HL-60/S4 treated with phorbol 12-myristate 13-acetate at 8.2 ng/mL for 4 days and 3 days (cell line): ENCODE measurements at regions not wholly inside any gene's neighbourhood (a gene's known extent, or its start where the extent isn't known, plus 50 kb on each side); places are given as distances from the start of the nearest gene placed in this dataset.

Experiments
- in situ Hi-C: fragments of 300-500 bp; cut with MboI; formaldehyde crosslinking; loops from 2 replicates; pipeline ENCODE4 v1.15.0; 2022; ENCODE audit warnings: low sequenced_read_pairs

DNA sequence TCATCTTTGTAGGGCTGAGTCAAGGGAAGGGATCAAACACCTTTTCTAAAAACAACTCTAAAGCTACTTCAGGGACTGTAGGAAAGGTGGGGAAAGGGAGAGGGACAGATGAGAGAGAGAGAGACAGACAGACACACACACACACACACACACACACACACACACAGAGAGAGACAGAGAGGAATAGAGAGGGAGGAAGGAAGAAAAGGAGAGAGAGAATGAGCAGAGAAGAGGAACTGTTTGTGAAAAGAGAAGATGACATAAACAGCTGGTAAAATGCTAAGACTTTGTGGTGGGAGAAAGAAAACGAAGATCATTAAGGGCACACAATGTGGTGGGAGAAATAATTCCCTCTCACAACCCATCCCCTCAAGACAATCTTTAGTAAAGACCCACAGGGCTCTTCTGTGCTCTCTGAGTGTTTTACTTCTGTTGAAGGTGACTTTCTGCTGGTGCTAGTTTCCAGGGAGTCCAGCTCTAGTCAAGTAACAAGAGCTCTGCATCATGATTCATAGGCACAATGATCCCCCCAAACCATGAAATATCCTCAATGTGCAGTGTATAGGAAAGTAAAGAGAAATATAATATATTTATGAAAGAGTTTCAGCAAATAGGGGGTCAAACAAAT lies 77.2 kb upstream of the STK17B start:
- in situ Hi-C loops: no loop called here

DNA sequence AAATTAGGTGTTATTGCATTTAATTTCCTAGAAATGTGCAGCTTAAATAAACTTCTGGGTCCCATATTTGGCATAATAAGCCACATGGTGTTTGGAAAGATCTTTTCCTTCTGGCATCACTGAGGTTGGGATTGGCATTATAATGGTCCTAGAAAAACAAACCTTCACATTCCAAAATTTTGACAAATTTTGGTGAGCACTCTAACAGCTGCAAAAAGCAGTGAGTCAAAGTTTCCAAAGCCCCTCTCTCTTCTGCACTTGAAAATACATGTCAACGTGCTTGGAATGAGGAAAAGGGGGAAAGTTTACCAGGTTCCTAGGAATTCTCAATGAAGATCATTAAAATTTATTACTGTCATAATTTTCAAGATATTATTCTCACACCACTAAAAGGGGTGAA lies 77.8 kb upstream of the STK17B start:
- in situ Hi-C loops: no loop called here

DNA sequence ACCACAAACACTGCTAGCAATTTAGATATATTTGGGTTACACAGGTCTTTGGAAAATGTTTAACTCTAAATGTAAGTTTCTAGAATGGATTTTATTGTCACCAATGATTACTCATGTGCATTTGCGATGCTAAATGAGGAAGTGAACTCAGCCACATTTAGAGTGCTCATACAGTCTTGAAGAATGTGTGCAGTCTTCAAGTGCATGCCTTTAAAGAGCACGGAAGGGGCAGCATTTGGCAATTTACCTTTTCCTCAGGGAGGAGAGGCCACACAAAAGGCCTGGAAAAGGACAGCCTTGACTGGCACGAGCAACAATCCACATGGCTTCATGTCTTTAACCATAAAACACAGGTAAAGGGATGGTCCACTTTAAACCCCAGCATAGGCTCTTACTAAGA lies 78.5 kb upstream of the STK17B start:
- in situ Hi-C loops: loop anchor here (25.0 kb wide), 1 partner anchor 88 kb away; the partner anchor contains the start of gene STK17B

DNA sequence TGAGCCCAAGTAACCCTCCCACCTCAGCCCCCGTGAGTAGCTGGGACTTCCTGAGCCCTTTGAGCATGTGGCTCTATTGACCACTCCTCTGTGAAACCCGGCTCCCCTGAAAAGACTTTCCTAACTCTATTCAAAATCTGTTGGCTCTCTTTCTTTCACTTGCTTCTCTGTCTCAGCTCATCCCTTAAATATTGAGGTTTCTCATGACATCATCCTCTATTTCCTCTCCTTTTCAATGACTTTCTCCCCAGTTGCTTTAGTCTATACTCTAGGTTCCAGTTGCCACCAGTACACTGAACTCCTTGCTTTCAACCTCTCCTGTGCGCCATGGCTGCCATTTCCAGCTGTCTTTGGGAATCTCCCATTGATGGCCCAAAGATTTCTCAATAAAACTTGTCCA lies 79.8 kb upstream of the STK17B start:
- in situ Hi-C loops: loop anchor here (25.0 kb wide), 1 partner anchor 89 kb away; the partner anchor contains the start of gene STK17B

DNA sequence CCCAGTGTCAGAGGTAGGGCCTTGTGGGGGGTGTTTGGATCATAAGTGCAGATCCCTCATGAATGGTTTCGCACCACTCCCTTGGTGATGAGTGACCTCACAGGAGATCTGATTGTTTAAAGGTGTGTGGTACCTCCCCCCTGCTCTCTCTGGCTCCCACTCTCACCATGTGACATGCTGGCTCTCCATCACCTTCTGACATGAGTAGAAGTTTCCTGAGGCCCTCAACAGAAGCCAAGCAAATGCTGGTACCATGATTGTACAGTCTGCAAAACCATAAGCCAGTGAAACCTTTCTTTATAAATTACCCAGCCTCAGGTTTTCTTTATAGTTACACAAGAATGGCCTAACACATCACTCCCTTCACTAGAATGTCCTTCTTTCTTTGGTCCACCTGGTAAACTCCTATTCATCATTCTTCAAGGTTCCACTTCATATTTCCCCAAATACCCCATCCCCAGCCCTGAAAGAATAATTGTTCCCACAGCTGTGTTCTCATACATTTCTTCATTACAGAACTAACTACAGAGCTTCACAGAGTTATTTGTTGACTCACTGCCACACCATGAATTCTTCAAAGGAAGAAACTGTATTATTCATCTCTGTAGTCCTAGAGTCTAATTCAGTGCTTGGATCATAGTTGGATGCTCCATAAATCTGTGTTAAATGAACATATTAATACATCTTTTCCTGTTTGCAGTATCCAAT lies 81.2 kb upstream of the STK17B start:
- in situ Hi-C loops: loop anchor here (25.0 kb wide), 1 partner anchor 90 kb away; the partner anchor contains the start of gene STK17B

DNA sequence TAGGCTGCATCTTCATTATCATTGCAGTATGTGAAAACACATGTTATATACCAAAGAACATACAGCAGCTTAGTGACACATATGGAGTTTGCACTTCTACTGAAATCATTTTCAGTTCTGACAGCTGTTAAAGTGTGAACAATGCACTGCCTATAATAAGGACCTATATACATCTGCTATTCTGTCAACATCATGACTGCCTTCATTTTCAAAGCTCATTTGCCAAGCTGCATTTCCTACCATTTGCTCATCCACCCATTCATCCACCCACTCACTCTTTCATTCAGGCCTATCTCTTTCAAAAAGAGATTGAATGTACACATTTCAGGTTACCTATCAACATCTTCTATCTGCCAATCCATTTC lies 81.7 kb upstream of the STK17B start:
- in situ Hi-C loops: loop anchor here (25.0 kb wide), 1 partner anchor 91 kb away; the partner anchor contains the start of gene STK17B

DNA sequence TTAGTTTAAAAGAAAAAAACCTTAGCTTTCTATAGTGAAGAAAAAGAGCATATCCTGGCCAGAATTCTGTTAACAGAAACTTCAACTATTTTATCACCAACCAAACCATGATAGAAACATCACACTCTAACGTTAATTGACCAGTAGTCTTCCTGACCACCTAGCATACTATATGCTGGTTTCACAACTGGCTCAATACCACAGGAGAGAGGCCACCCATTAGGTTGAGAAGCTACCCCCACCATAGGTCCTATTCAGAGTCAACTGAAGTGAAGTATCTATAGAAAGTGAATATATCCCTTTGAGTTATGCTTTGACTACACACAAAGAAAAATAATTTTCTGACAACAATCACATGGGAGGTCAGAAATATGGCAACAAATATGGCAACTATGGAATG lies 85.2 kb upstream of the STK17B start:
- in situ Hi-C loops: loop anchor here (25.0 kb wide), 1 partner anchor 94 kb away; the partner anchor contains the start of gene STK17B

DNA sequence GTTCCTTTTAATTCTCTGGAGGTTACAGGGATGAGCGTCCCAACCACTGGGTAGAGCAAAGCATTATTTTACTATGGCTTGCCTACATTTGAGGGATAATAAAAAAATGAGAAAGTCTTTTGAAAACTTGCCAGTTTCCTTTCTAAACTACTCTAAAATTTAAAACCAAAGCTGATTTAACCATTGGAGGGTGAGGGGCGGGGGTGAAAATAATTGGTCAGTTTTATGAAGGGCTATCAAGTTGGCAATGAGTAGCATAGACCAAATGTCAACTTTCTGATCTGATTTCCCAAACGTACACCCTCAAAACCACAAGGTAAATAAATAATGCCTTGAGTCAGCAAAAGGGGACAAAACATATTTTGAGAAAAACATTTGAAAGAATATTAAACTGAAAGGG lies 85.7 kb upstream of the STK17B start:
- in situ Hi-C loops: loop anchor here (25.0 kb wide), 1 partner anchor 95 kb away; the partner anchor contains the start of gene STK17B

DNA sequence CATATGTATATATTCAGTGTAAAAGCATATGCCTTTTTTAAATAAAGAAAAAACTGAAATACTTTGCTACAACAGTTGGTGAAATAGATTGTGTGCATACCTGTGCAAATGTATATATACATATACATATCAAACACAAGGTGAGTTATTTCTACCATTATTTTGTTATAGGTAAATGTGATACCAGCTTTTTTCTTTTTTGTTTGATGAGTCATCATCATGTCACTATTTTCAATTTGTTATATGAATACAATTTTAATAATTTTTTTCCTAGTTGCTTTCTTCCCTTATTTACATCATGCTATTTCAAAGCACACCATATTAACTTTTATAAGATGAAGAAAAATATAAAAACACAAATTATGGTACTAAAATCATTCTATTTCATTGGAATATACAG lies 87.0 kb upstream of the STK17B start:
- in situ Hi-C loops: loop anchor here (25.0 kb wide), 1 partner anchor 96 kb away; the partner anchor contains the start of gene STK17B

DNA sequence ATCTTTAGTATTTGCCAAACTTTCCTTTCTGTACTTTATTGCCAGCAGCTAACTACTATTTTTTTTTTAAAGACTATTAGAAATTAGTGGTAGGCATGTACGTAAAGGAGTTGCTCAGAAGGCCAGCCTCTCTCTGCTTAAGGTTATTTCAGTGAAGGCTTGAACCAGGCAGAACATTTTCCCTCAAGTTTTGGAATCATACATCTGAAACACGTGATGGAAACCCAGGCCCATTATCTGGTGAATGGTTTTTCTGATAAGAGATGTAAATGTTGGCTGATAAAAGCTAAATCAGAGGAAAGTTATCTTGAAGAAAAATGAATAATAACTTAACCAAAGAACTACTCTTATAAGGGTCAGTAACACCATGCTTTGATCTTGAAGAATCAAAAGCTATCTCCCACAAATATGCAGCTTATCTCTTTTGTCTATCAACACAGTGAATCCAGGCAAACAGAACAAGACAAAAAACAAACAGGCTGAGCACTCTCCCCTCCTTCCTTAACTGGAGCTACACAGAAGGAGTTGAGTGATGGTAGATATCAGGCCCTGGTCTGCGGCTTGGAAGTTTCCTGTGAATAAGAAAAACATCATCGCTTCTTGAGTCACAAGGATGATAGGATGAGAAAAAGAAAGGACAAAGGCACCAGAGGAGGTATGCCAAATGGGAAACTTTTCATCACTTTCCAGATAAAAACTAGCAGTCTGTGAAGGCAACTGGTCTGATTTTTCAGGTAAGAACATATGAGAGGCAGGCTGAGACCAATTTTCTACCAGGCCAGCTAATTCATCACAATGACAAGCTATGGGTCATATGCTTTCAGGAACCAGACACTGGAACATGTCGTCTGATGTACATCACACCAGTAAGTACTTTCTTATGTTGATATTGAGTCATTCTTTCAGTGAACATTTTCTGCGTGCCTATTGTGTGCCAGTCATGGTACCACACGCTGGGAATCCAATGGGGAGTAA lies 88.4 kb upstream of the STK17B start:
- in situ Hi-C loops: loop anchor here (25.0 kb wide), 1 partner anchor 97 kb away; the partner anchor contains the start of gene STK17B

DNA sequence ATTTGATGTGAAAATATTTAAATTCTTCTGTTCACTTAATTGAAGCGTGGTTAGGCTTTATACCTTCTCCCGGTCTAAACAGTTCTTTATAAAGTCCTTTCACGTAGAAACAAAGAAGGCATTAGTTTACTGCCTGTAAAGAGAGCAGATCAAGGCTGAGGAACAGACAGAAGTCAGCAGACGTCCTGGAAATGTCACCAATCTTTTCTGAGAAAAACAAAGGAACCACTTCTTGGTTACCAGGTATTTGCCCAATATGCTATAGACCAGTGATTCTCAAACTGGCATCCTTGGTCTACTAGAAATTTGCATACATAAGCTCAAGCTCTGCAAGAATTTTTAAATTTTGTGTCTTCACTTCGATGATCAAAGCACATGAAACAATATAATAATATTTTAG lies 89.2 kb upstream of the STK17B start:
- in situ Hi-C loops: loop anchor here (25.0 kb wide), 1 partner anchor 98 kb away; the partner anchor contains the start of gene STK17B

DNA sequence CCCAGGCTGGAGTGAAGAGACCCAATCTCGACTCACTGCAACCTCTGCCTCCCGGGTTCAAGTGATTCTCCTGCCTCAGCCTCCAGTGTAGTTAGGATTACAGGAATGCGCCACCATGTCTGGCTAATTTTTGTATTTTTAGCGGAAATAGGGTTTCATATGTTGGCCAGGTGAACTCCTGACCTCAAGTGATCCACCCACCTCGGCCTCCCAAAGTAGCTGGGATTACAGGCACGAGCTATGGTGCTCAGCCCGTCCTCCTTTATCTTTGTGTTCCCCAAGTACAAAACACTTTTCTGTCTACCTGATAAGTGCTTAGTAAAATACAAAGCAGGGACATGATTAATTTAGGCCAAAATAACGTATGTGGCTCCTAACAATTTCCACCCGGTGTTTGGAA lies 91.2 kb upstream of the STK17B start:
- in situ Hi-C loops: loop anchor here (25.0 kb wide), 1 partner anchor 100 kb away; the partner anchor contains the start of gene STK17B

DNA sequence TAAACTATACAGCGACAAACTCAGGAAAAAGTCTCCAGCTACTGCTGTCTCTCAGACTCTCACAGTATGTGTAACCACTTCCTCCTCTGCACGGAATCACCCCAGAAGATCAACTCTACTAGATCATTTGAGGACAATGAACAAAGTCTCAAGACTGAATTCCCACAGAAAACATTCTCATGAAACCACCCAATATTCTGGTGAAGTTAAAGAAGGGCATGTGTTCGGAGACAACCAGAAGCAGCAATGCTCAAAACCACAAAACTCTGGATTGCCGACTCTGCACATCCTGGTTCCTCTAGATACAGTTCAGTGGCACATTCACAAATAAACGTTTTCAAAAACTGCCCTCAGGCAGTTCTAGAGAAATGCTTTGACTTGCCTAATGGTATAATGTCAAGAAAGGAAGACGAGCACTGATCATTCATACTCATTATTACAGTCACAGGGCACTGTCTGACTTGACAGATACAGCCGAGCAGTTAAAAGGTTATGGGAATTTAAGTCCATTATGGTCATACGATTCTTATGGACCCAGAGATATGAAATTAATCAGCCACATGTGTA lies 91.9 kb upstream of the STK17B start:
- in situ Hi-C loops: loop anchor here (25.0 kb wide), 1 partner anchor 101 kb away; the partner anchor contains the start of gene STK17B

DNA sequence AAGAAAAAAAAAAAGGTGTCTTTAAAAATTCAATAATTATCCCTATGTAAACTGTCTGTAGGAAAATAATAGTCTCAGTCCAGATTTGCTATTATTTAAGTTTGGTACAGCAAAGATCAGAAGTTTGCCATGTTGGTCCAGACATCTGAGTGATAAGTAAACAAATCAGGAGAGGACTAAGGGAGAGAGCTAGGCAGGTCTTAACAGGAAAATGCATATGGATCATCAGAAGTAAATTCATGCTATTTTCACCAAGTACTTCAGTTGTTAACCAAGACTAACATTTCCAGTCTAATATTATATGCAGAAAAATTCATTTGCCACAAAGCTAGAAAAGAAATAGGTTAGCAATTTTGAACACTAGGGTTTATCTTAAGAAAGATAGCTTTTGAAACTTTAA lies 95.0 kb upstream of the STK17B start:
- in situ Hi-C loops: loop anchor here (25.0 kb wide), 1 partner anchor 104 kb away; the partner anchor contains the start of gene STK17B

DNA sequence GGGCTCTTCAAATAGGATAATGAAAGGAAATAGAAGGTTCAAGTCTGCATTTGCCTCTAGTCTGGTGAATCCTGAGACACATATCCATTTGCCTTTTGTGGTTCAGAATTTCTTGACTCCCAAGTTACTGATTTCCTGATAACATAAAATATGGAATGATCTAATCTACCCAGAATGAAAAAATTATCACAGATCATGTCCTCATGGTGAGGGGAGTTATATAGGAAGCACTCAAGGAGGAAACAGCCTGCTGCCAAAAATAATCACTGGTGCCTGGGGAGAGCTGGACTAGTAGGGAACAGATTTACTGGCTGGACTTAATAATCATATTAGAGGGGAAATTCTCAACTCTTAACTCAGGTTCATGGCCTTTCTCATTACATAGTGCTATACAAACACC lies 95.5 kb upstream of the STK17B start:
- in situ Hi-C loops: loop anchor here (25.0 kb wide), 1 partner anchor 105 kb away; the partner anchor contains the start of gene STK17B

DNA sequence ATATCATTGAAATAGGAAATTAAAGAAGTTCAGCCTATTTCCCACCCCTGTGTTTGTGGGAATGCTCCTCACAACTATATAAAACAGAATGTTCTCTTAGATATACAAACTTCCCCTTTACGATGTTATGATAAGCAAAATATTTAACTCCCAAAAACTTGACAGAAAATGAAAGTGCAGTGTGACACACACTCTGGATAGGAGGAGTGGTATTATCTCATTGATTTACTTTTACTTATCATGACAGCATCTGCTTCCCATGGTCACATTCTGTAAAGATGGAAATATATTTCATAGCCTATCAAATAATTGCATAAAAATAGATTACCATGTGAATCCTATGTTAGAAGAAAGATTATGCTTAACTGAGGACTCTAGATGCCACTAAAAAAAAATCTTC lies 96.6 kb upstream of the STK17B start:
- in situ Hi-C loops: loop anchor here (25.0 kb wide), 1 partner anchor 106 kb away; the partner anchor contains the start of gene STK17B

DNA sequence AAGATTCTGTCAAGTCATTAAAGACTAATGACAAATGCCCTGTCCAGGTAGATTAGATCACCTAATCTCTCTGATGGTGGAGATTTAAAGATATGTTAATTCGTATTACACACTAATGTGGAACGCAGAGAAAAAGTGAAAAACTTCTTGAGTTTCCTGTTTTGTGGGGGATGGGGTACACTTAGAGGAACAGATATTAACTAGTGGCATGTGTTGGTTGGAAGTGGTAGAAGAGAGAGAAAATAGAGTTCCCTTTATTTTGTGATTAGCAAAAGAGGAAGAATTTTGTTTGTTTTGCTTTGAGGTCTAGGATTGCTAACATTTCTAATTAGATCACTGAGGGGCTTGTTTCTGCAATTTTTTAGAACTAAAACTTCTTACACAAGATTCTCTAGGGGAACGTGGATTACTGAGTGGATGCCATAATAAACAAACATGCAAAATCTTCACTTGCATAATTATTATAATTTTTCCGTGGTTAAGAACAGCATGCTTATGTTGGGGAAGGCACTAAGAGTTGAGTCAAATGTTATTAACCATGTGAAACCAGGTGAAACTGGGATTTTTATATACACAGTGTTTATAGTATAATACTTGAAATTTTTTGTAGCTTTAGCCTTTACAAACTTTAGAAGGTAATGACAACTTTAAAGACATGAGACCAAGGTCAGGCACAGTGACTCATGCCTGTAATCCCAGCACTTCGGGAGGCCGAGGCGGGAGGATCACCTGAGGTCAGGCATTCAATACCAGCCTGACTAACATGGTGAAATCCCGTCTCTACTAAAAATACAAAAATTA lies 97.4 kb upstream of the STK17B start:
- in situ Hi-C loops: loop anchor here (25.0 kb wide), 1 partner anchor 106 kb away; the partner anchor contains the start of gene STK17B

DNA sequence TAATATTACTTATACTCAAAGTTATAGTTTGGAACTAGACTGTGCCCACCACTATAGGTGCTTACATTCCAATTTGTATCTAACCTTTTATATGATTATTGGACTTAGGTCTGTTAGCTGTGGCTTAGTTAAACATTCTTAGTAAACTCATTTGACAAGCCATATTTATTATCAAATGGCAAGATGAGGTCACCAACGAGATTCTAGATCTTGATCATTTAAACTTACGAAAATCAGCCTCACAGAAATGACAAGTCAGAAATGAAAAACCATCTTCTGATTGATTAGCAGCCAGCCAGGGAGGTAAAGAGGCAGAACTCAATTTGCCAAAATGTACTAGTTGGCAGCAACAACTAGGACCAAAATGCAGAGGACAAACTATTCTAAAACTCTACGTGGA lies 100.4 kb upstream of the STK17B start:
- in situ Hi-C loops: loop anchor here (25.0 kb wide), 1 partner anchor 109 kb away; the partner anchor contains the start of gene STK17B

DNA sequence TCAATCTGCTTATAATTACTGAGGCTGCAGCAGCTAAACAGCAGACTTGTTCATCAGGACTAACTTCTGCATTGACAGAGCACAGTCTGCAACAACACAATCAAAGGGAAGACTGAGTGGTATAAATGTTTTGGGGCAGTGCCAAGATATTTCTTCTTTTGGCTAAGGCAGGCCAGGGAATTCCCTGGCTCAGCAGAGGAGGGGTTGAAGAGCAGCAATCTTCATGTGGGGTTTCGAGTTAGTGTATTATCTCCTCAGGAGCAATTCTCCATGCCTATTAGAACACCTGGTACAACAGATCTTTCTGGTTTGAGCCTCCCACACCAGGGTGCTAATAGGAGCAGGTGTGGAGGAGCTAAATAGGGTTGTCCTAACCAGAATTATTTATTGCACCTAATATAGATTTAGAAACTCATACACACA lies 103.0 kb upstream of the STK17B start:
- in situ Hi-C loops: loop anchor here (25.0 kb wide), 1 partner anchor 112 kb away; the partner anchor contains the start of gene STK17B
